Activated CD4-positive, alpha-beta T cell treated with anti-CD3 and anti-CD28 coated beads, Interleukin-2, amount 50 U/mL, for 16 hours (primary cell): ENCODE measurements at regions not wholly inside any gene's neighbourhood (a gene's known extent, or its start where the extent isn't known, plus 50 kb on each side); places are given as distances from the start of the nearest gene placed in this dataset.
A peak's percentile ranks its signal among the peaks of the same experiment; 100 is the strongest.
"Not testable (repeated sequence)": the region's sequence is repeated elsewhere in the genome, so short reads cannot be mapped to it uniquely, and the experiment has no call there.

ENCODE experiments used
- DNase-seq: peaks from one replicate; pipeline ENCODE4 v3.0.0-alpha.2; 2020

- no peak for DNase-seq
These were observed 118.1 kb upstream of the OR4E1 start for GRCh38 chr14:21791749-21792148.

- DNase-seq = not testable (repeated sequence)
These were observed 115.1 kb upstream of the OR4E1 start for GRCh38 chr14:21788687-21789086.

GRCh38 chr14:21787242-21787641 lies 113.6 kb upstream of the OR4E1 start:
- not testable (repeated sequence) for DNase-seq

- DNase-seq = no peak
These were observed 107.9 kb upstream of the OR4E1 start for GRCh38 chr14:21781543-21781942.

- no peak for DNase-seq
These were observed 106.9 kb upstream of the OR4E1 start for GRCh38 chr14:21780429-21781084.

GRCh38 chr14:21771671-21772070 lies 98.1 kb upstream of the OR4E1 start:
- DNase-seq = no peak

- DNase-seq = no peak
These were observed 95.2 kb upstream of the OR4E1 start for GRCh38 chr14:21768875-21769257.

- DNase-seq = peak; percentile 60
These were observed 94.7 kb upstream of the OR4E1 start for GRCh38 chr14:21768116-21768874.

- not testable (repeated sequence) for DNase-seq
These were observed 86.7 kb upstream of the OR4E1 start for GRCh38 chr14:21760360-21760759.

- DNase-seq = no peak
These were observed 75.8 kb upstream of the OR4E1 start for GRCh38 chr14:21749306-21749868.

GRCh38 chr14:21748869-21749303 lies 75.3 kb upstream of the OR4E1 start:
- peak; percentile 59 for DNase-seq

- DNase-seq = no peak
These were observed 62.2 kb upstream of the OR4E1 start for GRCh38 chr14:21735639-21736307.

GRCh38 chr14:21735200-21735599 lies 61.6 kb upstream of the OR4E1 start:
- no peak for DNase-seq

GRCh38 chr14:21734457-21735074 lies 60.9 kb upstream of the OR4E1 start:
- DNase-seq = peak; percentile 62

GRCh38 chr14:21729703-21730233 lies 56.1 kb upstream of the OR4E1 start:
- no peak for DNase-seq

- no peak for DNase-seq
These were observed 51.6 kb upstream of the OR4E1 start for GRCh38 chr14:21725250-21725649.

- no peak for DNase-seq
These were observed 50.7 kb upstream of the OR4E1 start for GRCh38 chr14:21724090-21724973.

GRCh38 chr14:21723431-21724045 lies 49.9 kb upstream of the OR4E1 start:
- peak; percentile 50 for DNase-seq
